ENCODE measurements at regions not wholly inside any gene's neighbourhood (a gene's known extent, or its start where the extent isn't known, plus 50 kb on each side); places are given as distances from the start of the nearest gene placed in this dataset.

GRCh38 chr1:238196516-238196915 is 305.8 kb upstream of the ZP4 start:
- peak; percentile 4 for DNase-seq (ENCODE audit: low spot score)

- no peak for DNase-seq (ENCODE audit: low spot score)
Observed at GRCh38 chr1:238191170-238191569, 300.4 kb upstream of the ZP4 start.

GRCh38 chr1:238187575-238187949 is 296.8 kb upstream of the ZP4 start:
- no peak for DNase-seq (ENCODE audit: low spot score)

GRCh38 chr1:238186887-238187574 is 296.3 kb upstream of the ZP4 start:
- DNase-seq (ENCODE audit: low spot score), result no peak

GRCh38 chr1:238177960-238178645 is 287.4 kb upstream of the ZP4 start:
- no peak for DNase-seq (ENCODE audit: low spot score)

- no peak for DNase-seq (ENCODE audit: low spot score)
Observed at GRCh38 chr1:238177351-238177750, 286.6 kb upstream of the ZP4 start.

- DNase-seq (ENCODE audit: low spot score), result no peak
Observed at GRCh38 chr1:238176441-238176840, 285.7 kb upstream of the ZP4 start.

- DNase-seq (ENCODE audit: low spot score), result no peak
Observed at GRCh38 chr1:238171985-238172384, 281.3 kb upstream of the ZP4 start.

GRCh38 chr1:238161955-238162354 is 271.2 kb upstream of the ZP4 start:
- no peak for DNase-seq (ENCODE audit: low spot score)

GRCh38 chr1:238153939-238154338 is 263.2 kb upstream of the ZP4 start:
- peak; percentile 27 for DNase-seq (ENCODE audit: low spot score)

- DNase-seq (ENCODE audit: low spot score), result peak; percentile 33
Observed at GRCh38 chr1:238153253-238153652, 262.5 kb upstream of the ZP4 start.

- DNase-seq (ENCODE audit: low spot score), result peak; percentile 50
Observed at GRCh38 chr1:238152119-238152518, 261.4 kb upstream of the ZP4 start.

GRCh38 chr1:238143038-238143437 is 252.3 kb upstream of the ZP4 start:
- DNase-seq (ENCODE audit: low spot score), result no peak

GRCh38 chr1:238141353-238141752 is 250.6 kb upstream of the ZP4 start:
- DNase-seq (ENCODE audit: low spot score), result no peak

GRCh38 chr1:238139713-238140112 is 249.0 kb upstream of the ZP4 start:
- DNase-seq (ENCODE audit: low spot score), result peak; percentile 35

GRCh38 chr1:238138059-238138626 is 247.4 kb upstream of the ZP4 start:
- DNase-seq (ENCODE audit: low spot score), result no peak

- no peak for DNase-seq (ENCODE audit: low spot score)
Observed at GRCh38 chr1:238135708-238136664, 245.3 kb upstream of the ZP4 start.

- DNase-seq (ENCODE audit: low spot score), result peak; percentile 61
Observed at GRCh38 chr1:238129677-238130076, 239.0 kb upstream of the ZP4 start.

GRCh38 chr1:238123201-238123600 is 232.5 kb upstream of the ZP4 start:
- DNase-seq (ENCODE audit: low spot score), result no peak

GRCh38 chr1:238119861-238120260 is 229.1 kb upstream of the ZP4 start:
- DNase-seq (ENCODE audit: low spot score), result peak; percentile 51

- peak; percentile 22 for DNase-seq (ENCODE audit: low spot score)
Observed at GRCh38 chr1:238119060-238119459, 228.3 kb upstream of the ZP4 start.

GRCh38 chr1:238115852-238116251 is 225.1 kb upstream of the ZP4 start:
- DNase-seq (ENCODE audit: low spot score), result no peak
